NOMO-1 treated with DMSO at 0.1 percent for 48 hours (cell line): ENCODE measurements at regions not wholly inside any gene's neighbourhood (a gene's known extent, or its start where the extent isn't known, plus 50 kb on each side); places are given as distances from the start of the nearest gene placed in this dataset.

ENCODE experiments used
- DNase-seq: peaks from one replicate; lab custom pipeline; 2025; ENCODE audit not compliant: unreplicated experiment; lab: John Stamatoyannopoulos, UW

DNA sequence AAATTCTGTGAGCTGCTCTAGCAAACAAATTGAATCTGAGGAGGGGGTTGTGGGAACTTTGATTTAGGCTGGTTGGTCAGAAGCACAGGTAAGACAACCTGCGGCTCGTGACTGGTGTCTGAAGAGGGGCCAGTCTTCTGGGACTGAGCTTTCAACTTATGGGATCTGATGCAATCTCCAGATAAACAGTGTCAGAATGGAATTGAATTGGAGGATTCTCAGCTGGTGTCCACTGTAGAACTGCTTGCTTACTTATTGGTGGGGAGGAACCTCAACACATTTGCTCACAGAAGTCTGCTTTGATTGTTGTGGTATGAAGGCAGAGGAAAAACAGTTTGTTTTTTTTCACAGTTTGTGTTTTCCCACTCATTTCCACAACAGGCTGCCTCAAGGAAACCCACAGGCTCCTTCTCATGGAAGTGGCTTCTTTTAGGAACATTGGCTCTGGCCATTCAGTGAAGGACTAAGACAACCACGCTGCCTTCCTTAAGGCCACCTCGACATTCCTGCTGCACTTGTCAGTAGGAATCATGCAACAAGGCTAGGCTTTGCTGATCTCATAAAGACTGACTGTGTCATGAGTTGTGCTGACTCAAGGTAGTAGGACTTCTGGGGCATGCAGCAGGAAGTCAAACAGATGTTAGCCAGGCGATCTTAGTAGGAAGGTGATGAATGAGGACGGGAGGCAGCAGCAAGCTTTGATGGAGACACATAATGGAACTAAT lies 104.7 kb downstream of the TSN start:
- no peak for DNase-seq

DNA sequence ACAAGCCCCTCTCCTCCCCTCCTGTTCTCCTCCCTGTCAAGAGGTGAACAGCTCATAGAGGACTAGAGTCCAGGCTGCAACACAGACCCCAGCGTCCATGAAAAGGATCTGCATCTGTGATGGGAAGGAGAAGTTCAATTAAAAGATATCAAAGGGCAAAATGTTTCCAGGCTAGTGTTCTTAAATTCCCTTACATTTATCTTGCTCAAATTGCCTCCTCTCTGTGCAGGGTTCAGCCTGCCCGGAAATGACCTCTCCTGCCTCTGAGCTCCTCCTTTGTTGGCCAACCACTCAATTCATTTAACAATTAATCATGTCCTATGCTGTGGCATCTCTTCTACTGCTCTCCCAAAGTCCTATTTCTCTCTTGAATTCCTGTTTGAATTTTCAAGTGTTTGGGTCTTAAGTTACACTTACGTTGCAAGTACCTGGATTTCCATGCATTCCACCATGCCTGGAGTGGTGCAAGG lies 105.3 kb downstream of the TSN start:
- DNase-seq = no peak

- no peak for DNase-seq
These were observed 106.8 kb downstream of the TSN start for GRCh38 chr2:121862286-121862685.

DNA sequence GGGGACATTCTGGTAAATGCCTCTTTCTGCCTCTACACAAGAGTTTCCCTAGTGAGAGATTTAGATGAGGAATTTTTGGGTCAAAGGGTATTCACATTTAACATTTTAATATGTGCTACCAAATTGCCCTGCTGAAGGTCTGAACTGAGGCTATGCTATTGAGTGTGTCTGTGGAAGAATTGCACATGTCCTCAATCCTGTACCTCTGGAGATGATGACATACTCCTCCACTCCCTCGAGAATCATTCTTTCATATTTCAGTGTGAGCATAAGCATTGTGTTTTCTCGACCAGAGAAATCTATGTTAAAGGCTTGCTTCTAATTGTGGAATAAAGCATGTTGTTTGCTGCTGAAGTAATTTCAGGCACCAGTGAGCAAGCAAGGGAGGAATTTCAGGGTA lies 110.5 kb downstream of the TSN start:
- DNase-seq = no peak

DNA sequence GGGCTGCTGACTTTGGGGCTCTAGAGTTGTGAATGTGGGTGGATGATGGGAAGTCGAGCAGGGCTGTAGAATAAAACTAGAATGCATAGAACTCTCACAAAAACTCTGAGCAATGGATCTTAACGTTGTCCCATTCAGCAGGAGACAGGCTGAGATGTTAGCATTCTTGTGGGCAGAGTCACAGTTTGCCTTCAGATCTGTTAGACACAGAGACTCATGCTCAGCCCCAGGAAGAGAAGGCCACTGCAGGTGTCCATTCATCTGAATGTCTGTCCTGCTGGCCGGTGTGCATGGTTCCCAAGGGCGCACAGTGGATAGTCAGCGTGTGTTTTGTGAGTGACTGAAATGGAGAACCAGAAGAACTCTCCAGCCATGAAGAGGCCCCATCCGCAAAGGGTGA lies 111.3 kb downstream of the TSN start:
- no peak for DNase-seq

- DNase-seq = no peak
These were observed 113.2 kb downstream of the TSN start for GRCh38 chr2:121868652-121869051.

DNA sequence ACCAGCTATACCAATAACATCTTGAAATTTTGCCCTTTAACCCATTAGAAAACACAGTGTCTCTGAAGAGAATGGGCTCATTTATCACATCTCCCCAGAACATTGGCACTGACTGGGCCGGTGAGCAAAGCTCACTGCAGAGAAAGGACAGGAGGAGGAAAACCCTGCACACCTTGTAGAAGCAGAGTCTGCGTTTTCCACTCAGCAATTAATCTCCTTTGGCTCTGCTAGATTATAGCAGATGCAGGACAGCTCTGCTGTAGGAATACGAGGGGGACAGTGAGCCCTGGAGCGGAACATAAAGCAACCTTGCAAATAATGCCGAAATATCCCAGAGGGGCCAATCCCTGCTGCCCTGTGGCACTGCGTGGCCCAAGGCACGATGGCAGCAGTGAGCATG lies 113.9 kb downstream of the TSN start:
- DNase-seq = no peak

- no peak for DNase-seq
These were observed 114.4 kb downstream of the TSN start for GRCh38 chr2:121869873-121870272.

DNA sequence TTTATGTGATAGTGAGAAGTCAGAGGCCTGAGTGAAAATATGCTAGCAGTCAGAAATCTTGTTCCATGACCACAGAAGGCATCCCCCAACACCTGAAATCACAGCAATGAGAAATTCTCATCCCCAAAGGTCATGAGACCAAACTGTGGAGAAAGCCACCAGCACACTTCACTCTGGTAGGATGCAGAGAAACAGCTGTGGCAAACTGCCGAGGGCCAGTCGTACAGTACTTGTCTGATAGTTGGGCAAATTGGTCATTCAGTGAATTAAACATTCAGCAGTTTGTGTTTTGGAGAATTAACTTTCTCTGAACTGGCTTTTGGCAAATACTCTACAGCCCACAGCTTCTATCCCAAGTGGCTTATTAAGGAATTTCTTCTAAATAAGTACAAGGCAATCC lies 117.2 kb downstream of the TSN start:
- no peak for DNase-seq

DNA sequence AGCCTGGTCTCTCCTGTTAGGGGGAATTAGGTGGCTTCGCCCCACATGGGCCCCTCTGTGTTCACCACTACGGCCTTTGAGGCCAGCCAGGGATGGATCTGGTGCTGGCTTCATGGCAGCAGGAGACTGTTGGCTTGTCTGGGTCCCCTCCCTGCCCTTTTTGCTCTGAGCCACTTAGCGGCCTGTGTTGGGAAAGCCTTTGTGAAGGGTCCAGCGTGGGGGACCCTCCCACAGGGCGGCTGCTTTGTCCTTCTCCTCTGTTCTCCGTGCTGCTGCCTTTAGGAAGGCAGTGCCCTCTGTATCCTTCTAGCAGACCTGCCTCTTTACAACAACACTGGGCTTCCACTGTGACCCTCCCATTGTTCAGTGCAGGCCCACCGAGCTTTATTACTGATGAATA lies 118.4 kb downstream of the TSN start:
- DNase-seq = no peak

GRCh38 chr2:121875585-121876185 lies 120.2 kb downstream of the TSN start:
- no peak for DNase-seq

- no peak for DNase-seq
These were observed 121.9 kb downstream of the TSN start for GRCh38 chr2:121877366-121877765.

- DNase-seq = no peak
These were observed 124.8 kb downstream of the TSN start for GRCh38 chr2:121880283-121880682.

GRCh38 chr2:121881038-121881437 lies 125.6 kb downstream of the TSN start:
- no peak for DNase-seq

- DNase-seq = no peak
These were observed 126.5 kb downstream of the TSN start for GRCh38 chr2:121881950-121882349.

DNA sequence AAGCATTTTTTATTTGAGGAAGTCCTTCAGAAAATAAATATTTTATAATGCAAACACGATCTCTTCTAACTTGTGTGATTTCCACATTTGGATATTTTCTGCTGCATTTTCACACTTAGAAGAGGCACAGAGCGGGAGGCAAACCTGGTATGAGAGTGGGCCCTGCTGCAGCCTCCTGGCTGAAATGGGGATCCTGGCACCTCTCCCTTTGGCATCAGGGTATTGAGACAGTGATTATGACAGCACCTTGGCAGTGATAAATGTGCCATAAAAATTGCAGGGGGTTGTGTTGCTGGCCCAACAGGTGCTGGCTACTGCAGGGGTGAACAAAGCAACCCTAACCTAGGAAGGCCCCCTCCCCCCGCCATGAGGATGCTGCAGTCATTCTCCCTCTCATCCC lies 128.6 kb downstream of the TSN start:
- DNase-seq = no peak

DNA sequence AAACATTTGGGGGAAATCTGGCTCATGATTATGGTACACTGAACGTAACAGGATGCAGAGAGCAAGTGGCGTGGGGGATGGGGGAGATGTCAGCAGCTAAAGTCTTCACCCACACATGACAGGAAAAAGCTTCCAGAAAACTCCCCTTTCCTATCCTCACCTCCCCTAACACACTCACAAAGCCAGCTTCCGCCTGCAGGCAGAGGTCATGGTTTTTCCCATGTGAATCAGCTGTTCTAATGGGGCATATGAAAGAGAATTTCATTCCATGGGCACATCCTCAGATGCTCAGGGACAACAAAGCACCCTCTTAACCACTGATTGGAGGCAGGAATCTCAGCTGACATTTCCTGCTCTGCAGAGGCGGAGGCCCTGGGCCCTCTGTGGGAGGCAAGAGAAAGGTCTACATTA lies 129.1 kb downstream of the TSN start:
- no peak for DNase-seq

DNA sequence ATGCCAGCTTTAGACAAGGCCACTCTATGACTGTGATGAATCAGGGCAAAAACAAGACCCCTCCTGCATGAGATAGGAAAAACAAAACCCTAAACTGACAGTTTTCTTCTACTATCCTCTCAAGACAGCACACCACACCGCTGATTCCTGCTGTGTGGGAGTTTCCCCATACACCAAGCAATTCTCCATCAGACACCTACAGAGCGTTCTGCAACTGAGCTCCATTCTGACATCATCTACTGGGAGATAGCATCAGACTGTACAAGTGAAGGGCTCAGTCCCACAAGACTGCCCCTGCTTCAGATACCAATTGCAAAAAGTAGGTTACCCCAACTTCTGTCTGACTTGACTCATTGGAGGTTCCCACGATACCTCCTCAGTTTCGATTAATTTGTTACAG lies 130.6 kb downstream of the TSN start:
- no peak for DNase-seq

DNA sequence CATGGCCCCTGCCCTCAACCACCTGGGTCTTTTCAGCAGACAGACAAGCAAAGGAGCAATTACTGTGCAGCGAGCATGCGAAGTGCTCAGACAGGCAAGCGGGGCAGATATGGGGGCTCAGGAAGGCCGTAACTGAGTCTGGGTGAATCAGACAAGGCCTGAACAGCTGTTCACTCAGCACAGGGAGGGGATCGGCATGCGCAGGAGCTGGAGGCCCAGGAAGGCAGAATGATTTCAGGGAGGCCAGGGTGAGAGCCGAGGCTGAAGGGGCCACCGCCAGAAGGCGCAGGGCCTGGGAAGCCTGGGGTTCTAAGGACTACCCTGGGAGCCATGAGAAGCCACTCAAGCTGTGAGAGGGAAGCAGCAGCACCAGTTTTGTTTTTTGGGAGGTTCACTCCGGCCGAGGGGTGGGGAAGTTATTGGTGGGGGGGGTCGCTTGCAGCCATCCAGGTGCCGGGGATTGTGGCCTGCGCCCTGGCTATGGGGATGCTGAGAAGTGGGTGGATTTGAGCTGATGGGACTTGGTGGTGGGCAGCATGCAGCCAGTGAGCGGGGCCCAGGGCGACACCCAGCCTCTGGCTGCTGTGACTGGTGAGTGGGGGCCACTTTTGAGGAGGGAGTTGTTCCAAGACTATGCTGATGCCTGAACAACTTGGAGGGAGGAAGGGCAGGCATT lies 132.2 kb downstream of the TSN start:
- DNase-seq = no peak

DNA sequence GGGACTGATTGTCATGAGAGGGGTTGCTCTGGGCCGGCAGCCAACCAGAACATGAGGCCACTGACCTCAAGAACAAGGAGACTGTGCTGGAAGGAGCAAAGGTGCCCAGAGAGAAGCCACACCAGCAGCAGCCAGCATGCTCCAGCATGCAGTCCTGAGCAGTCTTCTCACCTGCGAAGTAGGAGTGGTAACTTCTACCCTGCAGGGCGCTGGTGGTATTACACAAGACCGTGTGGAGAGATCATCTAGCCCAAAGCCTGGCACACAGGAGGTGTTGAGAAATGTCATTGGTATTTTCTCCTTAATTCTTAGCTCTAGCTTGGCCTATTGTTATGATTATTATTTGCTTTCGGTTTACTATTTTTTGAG lies 132.7 kb downstream of the TSN start:
- no peak for DNase-seq

GRCh38 chr2:121890041-121890440 lies 134.6 kb downstream of the TSN start:
- DNase-seq = no peak
